Effector memory CD8-positive, alpha-beta T cell (primary cell): ENCODE measurements at regions not wholly inside any gene's neighbourhood (a gene's known extent, or its start where the extent isn't known, plus 50 kb on each side); places are given as distances from the start of the nearest gene placed in this dataset.

ENCODE experiments used
- ATAC-seq: fragments of 150-1000 bp; cut with Tn5 transposase; replicated peaks from 2 replicates; pipeline ENCODE4 v1.10.0; 2021; ENCODE audit warnings: mild to moderate bottlenecking, moderate library complexity
- DNase-seq, 3 experiments: peaks; one replicate each; pipeline ENCODE4 v3.0.0; 2021
- H3K27ac Mint-ChIP-seq, 2 donors: one replicate each; pipeline ENCODE4 v1.8.0; 2022; ENCODE audit warnings: mild to moderate bottlenecking in 2 of 2, mixed read lengths in 2 of 2, moderate library complexity in 2 of 2
- H3K27me3 Mint-ChIP-seq, 2 donors: one replicate each; pipeline ENCODE4 v1.8.0; 2022; ENCODE audit warnings: mixed read lengths in 2 of 2
- H3K36me3 Mint-ChIP-seq: one replicate; pipeline ENCODE4 v1.8.0; 2022; ENCODE audit warnings: mild to moderate bottlenecking, moderate library complexity, mixed read lengths; ENCODE audit not compliant: insufficient read depth
- H3K4me1 Mint-ChIP-seq, 2 donors: one replicate each; pipeline ENCODE4 v1.8.0; 2022; ENCODE audit warnings: low read depth in 2 of 2, mixed read lengths in 2 of 2
- H3K4me3 Mint-ChIP-seq, 2 donors: one replicate each; pipeline ENCODE4 v1.8.0; 2022; ENCODE audit warnings: mild to moderate bottlenecking in 2 of 2, mixed read lengths in 2 of 2, moderate library complexity in 2 of 2
- H3K9me3 Mint-ChIP-seq, 2 donors: one replicate each; pipeline ENCODE4 v1.8.0; 2022; ENCODE audit warnings: mixed read lengths in 2 of 2

DNA sequence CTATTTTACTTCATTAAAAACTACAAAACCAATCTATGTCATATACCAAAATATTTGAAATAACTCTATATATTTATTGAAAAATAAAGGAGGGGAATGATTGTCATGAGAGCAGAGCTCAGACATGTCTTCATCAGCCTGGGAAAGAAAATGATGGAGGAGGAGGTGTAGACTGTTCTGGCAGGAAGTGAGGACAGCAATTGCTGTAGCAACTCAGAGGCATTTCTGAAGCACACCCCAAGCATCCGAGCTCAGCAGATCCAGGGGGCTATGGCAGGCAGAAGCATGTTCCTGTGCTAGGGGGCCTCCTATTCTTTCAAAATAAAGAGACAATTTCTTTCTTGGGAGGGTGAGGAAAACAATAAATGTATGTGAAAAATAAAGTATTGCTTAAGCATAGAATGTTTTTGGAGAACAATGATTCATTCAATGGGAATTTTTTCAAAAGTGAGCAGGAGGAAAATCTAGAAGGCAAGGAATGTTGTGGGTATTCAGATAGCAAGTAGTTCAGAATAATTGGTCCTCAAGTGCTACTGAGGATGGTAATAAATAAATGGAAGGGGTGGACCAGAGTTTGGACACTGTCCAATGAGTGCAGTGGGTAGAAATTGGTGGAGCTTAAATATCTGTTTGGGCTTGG lies 383.4 kb downstream of the CDH11 start:
- DNase-seq: no peak
- no peaks in the 10 kb centered on the region for H3K4me1 Mint-ChIP-seq
- peaks cover 8 to 20% of the 10 kb centered on the region in 2 donors for H3K9me3 Mint-ChIP-seq
- no peak for ATAC-seq
- no peaks in the 10 kb centered on the region for H3K27me3 Mint-ChIP-seq
- no peaks in the 10 kb centered on the region for H3K36me3 Mint-ChIP-seq
- H3K4me3 Mint-ChIP-seq: no peak overlapping the region
- H3K27ac Mint-ChIP-seq: no peak overlapping the region

DNA sequence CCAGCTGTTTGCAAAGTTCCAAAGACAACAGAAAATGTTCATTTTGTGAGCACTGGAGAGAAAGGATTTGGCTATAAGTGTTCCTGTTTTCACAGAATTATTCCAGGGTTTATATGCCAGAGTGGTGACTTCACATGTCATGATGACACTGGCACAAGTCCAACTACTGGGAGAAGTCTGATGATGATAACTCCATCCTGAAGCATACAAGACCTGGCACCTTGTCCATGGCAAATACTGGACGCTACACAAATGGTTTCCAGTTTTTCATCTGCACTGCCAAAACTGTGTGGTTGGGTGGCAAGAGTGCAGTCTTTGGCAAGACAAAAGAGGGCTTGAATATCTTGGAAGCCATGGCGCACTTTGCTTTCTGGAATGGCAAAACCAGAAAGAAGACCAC lies 385.0 kb downstream of the CDH11 start:
- no peaks in the 10 kb centered on the region for H3K27me3 Mint-ChIP-seq
- no peak for ATAC-seq

DNA sequence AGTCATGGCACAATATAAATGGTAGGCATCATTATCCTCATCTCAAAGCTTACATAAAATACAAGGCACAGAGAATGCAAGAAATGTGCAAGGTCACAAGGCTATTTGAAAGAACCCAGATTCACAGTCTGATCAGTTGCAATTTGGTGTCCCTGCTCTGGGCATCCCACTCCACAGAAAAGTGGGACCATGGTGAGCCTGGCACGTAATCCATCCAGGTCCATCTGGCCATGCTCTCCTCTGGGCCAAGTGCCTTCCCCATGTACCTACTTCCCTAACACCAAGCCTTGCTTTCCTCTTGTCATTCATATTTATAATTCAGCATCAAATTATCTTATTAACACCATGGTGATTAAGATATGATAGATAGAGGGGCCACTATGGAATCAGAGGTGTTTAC lies 390.0 kb downstream of the CDH11 start:
- ATAC-seq: no peak

More for the DNA sequence above, 385.0 kb downstream of the CDH11 start:
- Mint-ChIP-seq H3K27ac (no peak overlapping the region), H3K4me1 (no peaks in the 10 kb centered on the region), H3K36me3 (no peaks in the 10 kb centered on the region), H3K4me3 (no peak overlapping the region), H3K9me3 (peaks cover 8 to 26% of the 10 kb centered on the region in 2 donors)
- DNase-seq: no peak

DNA sequence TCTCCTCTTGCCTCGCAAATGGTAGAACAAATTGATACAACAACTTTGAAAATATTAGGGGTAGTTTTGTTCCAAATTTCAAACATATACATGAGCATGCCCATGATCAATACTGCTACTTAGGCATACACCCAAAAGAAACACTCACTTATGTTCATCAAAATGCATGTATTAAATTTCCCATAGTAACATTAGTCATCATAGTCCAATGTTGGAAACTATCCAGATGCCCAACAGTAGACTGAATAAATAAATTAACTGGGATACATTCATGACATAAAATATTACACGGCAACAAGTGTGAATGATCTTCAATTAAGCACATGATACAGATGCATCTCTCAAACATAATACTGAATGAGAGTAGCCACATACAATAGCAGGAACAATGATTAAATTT lies 391.6 kb downstream of the CDH11 start:
- Mint-ChIP-seq H3K9me3 (peaks cover 6 to 24% of the 10 kb centered on the region in 2 donors), H3K27me3 (no peaks in the 10 kb centered on the region), H3K4me1 (no peaks in the 10 kb centered on the region), H3K27ac (no peak overlapping the region), H3K4me3 (no peak overlapping the region), H3K36me3 (no peaks in the 10 kb centered on the region)
- DNase-seq: no peak
- ATAC-seq: no peak

More for the DNA sequence above, 390.0 kb downstream of the CDH11 start:
- peaks cover 6 to 20% of the 10 kb centered on the region in 2 donors for H3K9me3 Mint-ChIP-seq
- no peaks in the 10 kb centered on the region for H3K4me1 Mint-ChIP-seq
- H3K27me3 Mint-ChIP-seq: no peaks in the 10 kb centered on the region
- no peak overlapping the region for H3K4me3 Mint-ChIP-seq
- H3K36me3 Mint-ChIP-seq: no peaks in the 10 kb centered on the region
- no peak overlapping the region for H3K27ac Mint-ChIP-seq
- DNase-seq: no peak

DNA sequence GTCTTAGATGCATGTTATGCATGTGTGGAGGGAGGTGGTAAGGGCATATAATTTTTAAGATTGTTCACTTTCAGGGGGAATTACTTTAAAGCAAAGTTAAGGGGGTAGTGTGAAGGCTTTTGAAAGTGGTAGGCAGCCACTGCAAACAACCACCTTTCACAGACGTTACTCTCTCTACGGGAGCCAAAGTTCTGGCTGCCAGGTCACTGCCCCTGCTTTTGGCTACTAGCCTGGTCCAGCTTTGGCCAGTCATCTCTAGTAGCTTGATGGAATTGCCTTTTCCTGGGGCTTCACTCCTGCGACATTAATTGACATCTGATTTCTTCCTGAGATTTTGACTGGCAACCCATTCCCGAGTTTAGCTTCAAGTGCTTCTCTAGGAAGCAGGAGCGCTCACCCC lies 397.5 kb downstream of the CDH11 start:
- H3K4me3 Mint-ChIP-seq: no peak overlapping the region

DNA sequence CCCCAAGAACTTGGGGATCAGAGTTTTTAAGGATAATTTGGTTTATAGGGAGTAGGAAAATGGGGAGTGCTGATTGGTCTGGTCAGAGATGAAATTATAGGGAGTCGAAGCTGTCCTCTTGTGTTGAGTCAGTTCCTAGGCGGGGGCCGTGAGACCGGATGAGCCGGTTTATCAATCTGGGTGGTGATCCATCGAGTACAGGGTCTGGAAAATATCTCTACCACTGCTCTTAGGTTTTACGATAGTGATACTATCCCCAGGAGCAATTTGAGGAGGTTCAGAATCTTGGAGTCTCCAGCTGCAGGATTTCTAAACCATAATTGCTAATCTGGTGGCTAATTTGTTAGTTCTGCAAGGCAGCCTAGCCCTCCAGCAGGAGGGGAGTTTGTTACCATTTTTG lies 403.4 kb downstream of the CDH11 start:
- Mint-ChIP-seq H3K9me3 (peaks cover 4 to 9% of the 10 kb centered on the region in 2 donors), H3K27ac (no peak overlapping the region), H3K4me1 (no peaks in the 10 kb centered on the region), H3K4me3 (no peak overlapping the region), H3K36me3 (no peaks in the 10 kb centered on the region), H3K27me3 (no peaks in the 10 kb centered on the region)
- DNase-seq (no peak), ATAC-seq (no peak)

More for the DNA sequence above, 397.5 kb downstream of the CDH11 start:
- DNase-seq (no peak), ATAC-seq (no peak)
- H3K9me3 Mint-ChIP-seq: peaks cover 10 to 14% of the 10 kb centered on the region in 2 donors
- H3K27ac Mint-ChIP-seq: no peak overlapping the region
- H3K27me3 Mint-ChIP-seq: no peaks in the 10 kb centered on the region
- no peaks in the 10 kb centered on the region for H3K4me1 Mint-ChIP-seq
- no peaks in the 10 kb centered on the region for H3K36me3 Mint-ChIP-seq

DNA sequence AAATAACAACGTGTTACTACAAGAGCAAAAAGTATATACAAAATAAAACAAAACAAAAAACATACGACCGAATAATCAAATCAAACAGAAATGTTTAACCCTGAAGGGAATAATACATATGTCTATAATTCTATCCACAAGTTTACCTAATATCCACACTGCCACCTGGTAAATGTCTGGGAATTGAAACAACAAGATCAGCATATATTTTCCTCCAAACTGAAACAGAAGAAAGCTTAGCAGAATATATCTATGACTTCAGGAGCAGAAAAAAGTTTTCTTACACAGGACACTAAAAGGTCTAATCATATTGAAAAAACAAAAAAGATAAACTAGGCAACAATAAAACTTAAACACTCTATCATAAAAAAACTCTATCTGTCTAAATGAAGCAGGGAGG lies 404.0 kb downstream of the CDH11 start:
- Mint-ChIP-seq H3K9me3 (peaks cover 4 to 13% of the 10 kb centered on the region in 2 donors), H3K27me3 (no peaks in the 10 kb centered on the region), H3K4me3 (no peak overlapping the region), H3K36me3 (no peaks in the 10 kb centered on the region), H3K4me1 (no peaks in the 10 kb centered on the region), H3K27ac (no peak overlapping the region)
- DNase-seq (no peak), ATAC-seq (no peak)

DNA sequence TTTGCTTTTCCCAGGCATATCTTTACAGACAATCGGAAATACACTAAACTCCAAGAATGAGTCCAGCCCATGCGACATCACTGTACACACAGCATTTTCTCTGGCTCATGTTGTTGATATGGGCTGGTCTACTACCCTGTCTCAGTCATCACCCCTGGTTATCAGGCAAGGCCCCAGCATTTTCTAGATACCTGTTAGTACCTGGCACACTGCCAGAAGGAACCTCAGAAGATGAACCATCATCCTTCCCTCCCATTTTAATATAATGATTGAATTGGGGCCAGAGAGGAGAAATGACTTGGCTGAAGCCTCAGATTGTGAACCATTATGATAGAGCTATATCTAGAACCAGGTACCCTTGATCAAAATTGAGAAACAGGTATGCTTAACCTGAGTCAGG lies 406.2 kb downstream of the CDH11 start:
- no peaks in the 10 kb centered on the region for H3K36me3 Mint-ChIP-seq
- peaks cover 5 to 13% of the 10 kb centered on the region in 2 donors for H3K9me3 Mint-ChIP-seq
- H3K27ac Mint-ChIP-seq: no peak overlapping the region
- no peaks in the 10 kb centered on the region for H3K4me1 Mint-ChIP-seq
- no peak overlapping the region for H3K4me3 Mint-ChIP-seq
- ATAC-seq (no peak), DNase-seq (no peak)
- H3K27me3 Mint-ChIP-seq: no peaks in the 10 kb centered on the region

DNA sequence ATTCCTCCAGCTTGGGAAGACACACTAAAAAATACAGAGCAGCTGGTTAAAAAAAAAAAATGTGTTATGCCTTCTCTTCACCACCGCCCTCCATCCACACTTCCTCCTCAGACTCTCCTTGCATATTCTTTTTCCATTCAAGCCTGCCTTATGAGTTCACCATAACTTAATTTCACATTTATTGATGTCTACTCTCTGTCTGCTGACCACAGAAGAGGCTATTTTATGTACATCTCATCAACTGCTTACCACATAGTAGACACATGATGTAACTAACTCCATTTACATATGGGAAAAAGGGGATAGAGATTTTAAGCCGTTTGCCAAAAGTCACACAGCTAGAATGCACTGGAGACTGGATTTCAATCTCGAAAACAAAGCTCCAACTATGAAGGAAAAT lies 409.8 kb downstream of the CDH11 start:
- Mint-ChIP-seq H3K27ac (no peak overlapping the region), H3K9me3 (peaks cover 3 to 6% of the 10 kb centered on the region in 2 donors), H3K36me3 (no peaks in the 10 kb centered on the region), H3K27me3 (no peaks in the 10 kb centered on the region), H3K4me1 (no peaks in the 10 kb centered on the region), H3K4me3 (no peak overlapping the region)
- ATAC-seq (no peak), DNase-seq (no peak)

DNA sequence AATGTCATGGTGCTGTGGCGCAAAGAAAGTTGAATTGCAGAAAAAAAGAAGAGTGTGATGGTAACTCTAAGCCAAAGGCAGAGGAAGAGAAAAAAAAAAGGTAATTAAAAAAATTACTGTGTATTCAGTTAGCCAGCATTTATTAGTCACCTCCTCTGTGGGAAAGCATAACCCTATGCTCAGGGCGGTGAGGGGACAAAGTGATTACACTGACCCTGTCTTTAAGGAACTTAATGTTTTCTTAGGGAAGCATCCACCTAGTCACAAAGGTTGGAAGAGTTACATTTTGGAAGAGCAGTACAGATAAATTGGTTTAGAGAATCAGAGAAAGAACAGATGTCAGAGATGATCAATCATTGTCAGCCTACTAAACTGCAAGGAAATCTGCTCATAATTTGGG lies 410.3 kb downstream of the CDH11 start:
- Mint-ChIP-seq H3K27me3 (no peaks in the 10 kb centered on the region), H3K4me1 (no peaks in the 10 kb centered on the region), H3K4me3 (no peak overlapping the region), H3K9me3 (peaks cover 3 to 6% of the 10 kb centered on the region in 2 donors), H3K36me3 (no peaks in the 10 kb centered on the region), H3K27ac (no peak overlapping the region)
- DNase-seq (no peak), ATAC-seq (no peak)

DNA sequence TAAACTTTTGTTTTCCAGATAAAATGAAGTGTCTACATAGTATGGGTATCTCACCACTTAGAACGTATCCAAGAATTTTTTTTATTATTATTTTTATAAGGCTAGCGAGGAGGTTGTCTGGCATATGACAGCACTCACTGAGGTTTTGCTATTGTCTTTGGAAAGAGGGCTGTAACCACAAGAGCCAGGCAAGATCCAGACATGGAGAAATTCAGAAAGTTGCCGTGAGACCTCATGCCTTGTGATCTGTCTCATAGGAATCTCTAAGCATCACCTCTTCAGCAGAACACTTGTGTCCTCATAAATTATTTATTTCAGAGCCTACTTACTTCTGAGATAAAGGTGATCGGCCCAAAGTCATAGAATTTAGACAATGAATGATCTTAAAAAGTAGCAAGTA lies 410.8 kb downstream of the CDH11 start:
- peaks cover 4 to 7% of the 10 kb centered on the region in 2 donors for H3K9me3 Mint-ChIP-seq
- DNase-seq: no peak

DNA sequence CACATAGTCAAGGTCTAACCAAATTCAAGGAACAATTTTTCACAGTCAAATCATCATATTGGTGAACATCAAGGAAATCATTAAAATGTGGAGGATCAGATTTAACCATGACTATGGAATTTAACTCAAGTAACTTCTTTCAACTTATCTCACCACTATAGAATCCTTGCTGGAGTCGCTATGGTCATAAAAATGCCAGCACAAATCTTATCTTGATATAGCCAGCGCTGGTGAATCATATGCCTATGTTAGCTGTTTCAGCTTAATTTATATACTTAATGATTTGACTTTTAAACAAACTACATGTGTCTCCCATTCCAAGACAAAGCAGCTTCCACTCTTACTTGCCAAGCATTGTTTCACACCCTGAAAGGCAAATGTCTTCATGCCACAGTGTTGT lies 416.4 kb downstream of the CDH11 start:
- no peaks in the 10 kb centered on the region for H3K27me3 Mint-ChIP-seq
- H3K4me1 Mint-ChIP-seq: no peaks in the 10 kb centered on the region
- H3K27ac Mint-ChIP-seq: no peak overlapping the region
- no peak for DNase-seq
- no peaks in the 10 kb centered on the region for H3K36me3 Mint-ChIP-seq
- H3K4me3 Mint-ChIP-seq: no peak overlapping the region
- no peak for ATAC-seq
- H3K9me3 Mint-ChIP-seq: peaks cover 5 to 10% of the 10 kb centered on the region in 2 donors

More for the DNA sequence above, 410.8 kb downstream of the CDH11 start:
- no peak overlapping the region for H3K27ac Mint-ChIP-seq
- no peak for ATAC-seq
- H3K4me1 Mint-ChIP-seq: no peaks in the 10 kb centered on the region
- H3K4me3 Mint-ChIP-seq: no peak overlapping the region
- no peaks in the 10 kb centered on the region for H3K27me3 Mint-ChIP-seq
- H3K36me3 Mint-ChIP-seq: no peaks in the 10 kb centered on the region

DNA sequence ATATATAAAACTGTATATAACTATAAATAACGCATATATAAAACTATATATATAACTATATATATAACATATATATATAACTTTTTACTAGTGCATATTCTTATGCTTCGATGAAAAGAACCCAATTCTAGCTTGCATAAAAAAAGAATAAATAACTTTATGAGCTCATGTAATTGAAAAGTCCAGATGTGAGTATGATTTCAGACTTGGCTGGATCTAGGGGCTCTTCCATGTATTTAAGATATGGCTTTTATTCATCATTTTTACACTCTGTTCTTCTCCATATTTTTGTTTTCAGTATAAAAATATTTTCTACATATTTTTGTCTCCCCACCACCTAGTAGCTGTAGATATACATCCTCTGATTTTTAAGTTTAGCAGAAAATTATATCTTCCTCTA lies 417.5 kb downstream of the CDH11 start:
- Mint-ChIP-seq H3K27ac (no peak overlapping the region), H3K36me3 (no peaks in the 10 kb centered on the region), H3K4me1 (no peaks in the 10 kb centered on the region), H3K9me3 (peaks cover 3 to 10% of the 10 kb centered on the region in 2 donors), H3K4me3 (no peak overlapping the region), H3K27me3 (no peaks in the 10 kb centered on the region)
- DNase-seq (no peak), ATAC-seq (no peak)

DNA sequence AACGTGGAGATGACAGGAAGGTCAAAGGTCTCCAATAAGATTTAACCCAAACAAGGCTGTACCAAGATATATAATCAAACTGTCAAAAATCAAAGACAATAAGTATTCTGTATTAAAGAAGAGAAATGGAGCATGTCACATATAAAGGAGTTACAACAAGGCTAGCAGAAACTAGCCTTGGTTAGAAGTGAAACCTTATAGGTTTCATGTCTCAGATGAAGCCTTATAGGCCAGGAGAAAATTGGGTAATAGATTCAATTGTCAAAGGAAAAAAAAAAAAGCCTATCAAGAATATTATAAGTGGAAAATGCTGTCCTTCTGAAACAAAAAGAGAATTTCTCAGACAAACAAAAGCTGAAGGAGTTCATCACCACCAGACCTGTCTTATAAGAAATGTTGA lies 419.4 kb downstream of the CDH11 start:
- Mint-ChIP-seq H3K9me3 (peaks cover 3 to 10% of the 10 kb centered on the region in 2 donors), H3K27ac (no peak overlapping the region), H3K4me1 (no peaks in the 10 kb centered on the region), H3K4me3 (no peak overlapping the region), H3K36me3 (no peaks in the 10 kb centered on the region), H3K27me3 (no peaks in the 10 kb centered on the region)
- ATAC-seq: no peak
- no peak for DNase-seq
